Panc1 (cell line): ENCODE measurements at regions not wholly inside any gene's neighbourhood (a gene's known extent, or its start where the extent isn't known, plus 50 kb on each side); places are given as distances from the start of the nearest gene placed in this dataset.

ENCODE experiments used
- ATAC-seq: fragments of 200-7000 bp; cut with Tn5 transposase; 2 replicates; pipeline ENCODE4 v1.9.1; 2020; ENCODE audit warnings: mild to moderate bottlenecking, moderate library complexity
- BruUV-seq: library from RNA; stranded (reverse); fragments of 400-500 nt; replicated peaks from 2 replicates; lab custom pipeline; 2021; lab: Mats Ljungman, UMichigan
- CTCF ChIA-PET: fragments of 300-600 bp; sonication (Branson Sonifier 250); formaldehyde crosslinking; loops from one replicate; lab custom pipeline; 2022; ENCODE audit warnings: antibody characterized with exemption; lab: Charles Lee
- POLR2A ChIA-PET: fragments of 300-600 bp; sonication (Branson Sonifier 250); formaldehyde crosslinking; loops from one replicate; lab custom pipeline; 2022; ENCODE audit warnings: antibody characterized with exemption; lab: Charles Lee
- DNase-seq: peaks from one replicate; pipeline ENCODE4 v3.0.0-alpha.2; 2010; ENCODE audit warnings: low read depth, low spot score
- H3K27ac ChIP-seq: 2 replicates; pipeline ENCODE4 v1.5.1; 2011; ENCODE audit warnings: mild to moderate bottlenecking, low read length, inconsistent platforms
- H3K27me3 ChIP-seq: fragments of 200-500 bp; sonication (Bioruptor generic); 2 replicates; pipeline ENCODE4 v1.6.0; 2014; ENCODE audit warnings: low read length, inconsistent platforms; ENCODE audit not compliant: control insufficient read depth, insufficient read depth
- H3K36me3 ChIP-seq: fragments of 200-500 bp; sonication (Bioruptor generic); 2 replicates; pipeline ENCODE4 v1.5.1; 2014; ENCODE audit warnings: inconsistent platforms, mild to moderate bottlenecking, low read length, moderate library complexity; ENCODE audit not compliant: control insufficient read depth, insufficient read depth
- H3K4me1 ChIP-seq: 2 replicates; pipeline ENCODE4 v1.5.1; 2011; ENCODE audit warnings: inconsistent platforms, mild to moderate bottlenecking, low read length, moderate library complexity; ENCODE audit not compliant: control insufficient read depth, insufficient read depth
- H3K4me3 ChIP-seq, 2 experiments: 2 replicates each; pipeline ENCODE4 v1.5.1; 2011 to 2012; ENCODE audit warnings: low read depth in 2 of 2, low read length in 2 of 2, mild to moderate bottlenecking in 2 of 2, inconsistent platforms in 1 of 2, moderate library complexity in 1 of 2
- H3K9me3 ChIP-seq: fragments of 200-500 bp; sonication (Bioruptor generic); 2 replicates; pipeline ENCODE4 v1.5.1; 2014; ENCODE audit warnings: low read depth, mild to moderate bottlenecking, inconsistent platforms, low read length, moderate library complexity; ENCODE audit not compliant: control insufficient read depth, insufficient read depth
- CTCF ChIP-seq: fragments of 450-650 bp; IDR thresholded peaks from 2 replicates; pipeline ENCODE4 v1.5.1; 2017; ENCODE audit warnings: mild to moderate bottlenecking
- POLR2AphosphoS5 ChIP-seq: IDR thresholded peaks from 2 replicates; pipeline ENCODE4 v1.6.1; 2012; ENCODE audit warnings: mild to moderate bottlenecking, low read depth, low read length, moderate library complexity
- REST ChIP-seq, 2 experiments: IDR thresholded peaks; 2 replicates each; pipeline ENCODE4 v1.6.1; 2011 to 2012; ENCODE audit warnings: low read depth in 2 of 2, control low read depth in 1 of 2, low read length in 1 of 2, mild to moderate bottlenecking in 1 of 2, moderate library complexity in 1 of 2; ENCODE audit not compliant: insufficient read depth in 1 of 2
- SIN3A ChIP-seq: IDR thresholded peaks from 2 replicates; pipeline ENCODE4 v1.6.1; 2012; ENCODE audit warnings: low read depth, mild to moderate bottlenecking, low read length, moderate library complexity, borderline replicate concordance; ENCODE audit not compliant: insufficient read depth
- TCF7L2 ChIP-seq: IDR thresholded peaks from 2 replicates; pipeline ENCODE4 v1.6.1; 2011; ENCODE audit warnings: mild to moderate bottlenecking, low read depth, low read length, inconsistent platforms
- in situ Hi-C: cut with HindIII; loops from 2 replicates; pipeline ENCODE4 v1.10.0; 2016; ENCODE audit warnings: low sequenced_read_pairs, low pct_unique_long_range_greater_than_20kb
- intact Hi-C: fragments of 100-400 bp; cut with micrococcal nuclease; formaldehyde crosslinking; loops from one replicate; pipeline ENCODE4 v1.10.0; 2022; ENCODE audit not compliant: unreplicated experiment

- no TSS peak for BruUV-seq
Measured at GRCh38 chr20:19813846-19814640, 56.0 kb downstream of the RIN2 start.

DNA sequence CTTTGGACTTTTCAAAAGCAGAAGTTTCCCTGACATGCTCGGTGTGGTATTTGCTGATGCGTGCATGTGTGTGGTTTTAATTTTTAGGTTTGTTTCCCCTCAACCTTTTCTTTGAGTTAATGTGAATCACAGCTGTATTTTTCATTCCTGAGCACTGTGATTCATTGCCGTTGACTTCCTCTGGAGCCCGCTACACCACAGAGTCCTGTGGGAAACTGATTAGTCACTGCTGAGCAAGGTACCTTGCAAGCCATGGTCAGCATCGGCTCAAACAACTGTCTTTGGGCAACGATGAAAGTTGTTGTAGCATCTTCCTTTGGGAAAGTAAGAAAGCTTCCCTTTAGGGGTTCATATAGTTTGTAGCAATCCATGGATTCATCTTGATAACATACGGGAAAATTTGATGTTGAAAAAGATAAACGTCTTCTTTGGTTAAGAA, 57.5 kb downstream of the RIN2 start:
- in situ Hi-C loops = no loop called here
- H3K27ac ChIP-seq = peak overlapping the region; percentile 86

More at GRCh38 chr20:19813846-19814640, 56.0 kb downstream of the RIN2 start:
- in situ Hi-C loops (no loop called here), intact Hi-C loops (loop anchor here (2.0 kb wide), 1 partner anchor 73 kb away; no protein-coding TSS in a partner anchor)
- ATAC-seq (no peak), DNase-seq (no peak)
- H3K36me3 ChIP-seq = no peaks in the 10 kb centered on the region
- peaks cover 18% of the 10 kb centered on the region; the same call in 1 of the 2 replicates for H3K9me3 ChIP-seq
- TF ChIP-seq REST (IDR thresholded peaks at IDR 0.05; ENCODE audit: insufficient read depth in 1 of 2, low read depth in 2 of 2, low read length in 1 of 2) (no peak), SIN3A (no peak)
- peak overlapping the region; percentile 86 for H3K27ac ChIP-seq
- H3K4me1 ChIP-seq = peaks cover 26% of the 10 kb centered on the region
- ChIA-PET CTCF (interaction anchor here (1.1 kb wide), 1 partner anchor 30 kb away, joined by 3 read pairs; no protein-coding TSS in a partner anchor), POLR2A (no interaction called here)
- no peak overlapping the region for H3K4me3 ChIP-seq
- no peaks in the 10 kb centered on the region for H3K27me3 ChIP-seq

More for the DNA sequence above, 57.5 kb downstream of the RIN2 start:
- intact Hi-C loops = loop anchor here (2.0 kb wide), 1 partner anchor 71 kb away; no protein-coding TSS in a partner anchor
- ATAC-seq (peak; percentile 100), DNase-seq (peak; percentile 93)
- H3K4me1 ChIP-seq = peaks cover 26% of the 10 kb centered on the region
- no TSS peak for BruUV-seq
- no peak overlapping the region for H3K4me3 ChIP-seq
- TF ChIP-seq POLR2AphosphoS5 = peak; percentile 58; the same call in 1 of the 2 replicates
- peak; percentile 44; the same call in 1 of the 2 replicates for TF ChIP-seq CTCF
- TF ChIP-seq SIN3A = no peak
- TF ChIP-seq TCF7L2 = no peak
- H3K9me3 ChIP-seq = peaks cover 18% of the 10 kb centered on the region; the same call in 1 of the 2 replicates
- POLR2A ChIA-PET = no interaction called here
- no peaks in the 10 kb centered on the region for H3K27me3 ChIP-seq
- CTCF ChIA-PET = interaction anchor here (0.6 to 1.1 kb wide), 3 partner anchors 32 to 160 kb away, joined by 3 to 13 read pairs (median 4); no protein-coding TSS in a partner anchor
- no peaks in the 10 kb centered on the region for H3K36me3 ChIP-seq
